ENCODE measurements at regions not wholly inside any gene's neighbourhood (a gene's known extent, or its start where the extent isn't known, plus 50 kb on each side); places are given as distances from the start of the nearest gene placed in this dataset.
"Not testable (repeated sequence)": the region's sequence is repeated elsewhere in the genome, so short reads cannot be mapped to it uniquely, and the experiment has no call there.

DNA sequence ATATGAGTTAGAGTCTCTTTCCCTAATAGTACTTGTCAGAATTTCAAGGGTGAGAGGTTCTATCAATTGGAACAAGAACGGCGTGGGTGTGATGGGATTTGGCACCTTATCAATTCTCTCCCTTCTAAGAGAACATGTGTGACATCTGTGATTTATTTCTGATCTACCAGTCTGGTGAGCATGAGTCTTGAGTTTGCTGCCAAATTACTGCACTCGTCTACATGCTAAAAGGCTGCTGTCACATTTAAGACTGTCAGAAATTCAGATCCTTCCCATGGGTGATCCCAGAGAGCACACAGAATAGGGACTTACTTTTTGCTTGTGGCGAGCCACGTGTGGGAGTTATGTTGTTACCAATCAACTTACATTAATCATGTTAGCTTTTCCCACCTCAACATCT is 370.2 kb upstream of the SASH1 start:
- DNase-seq (ENCODE audit: low read depth): no peak

GRCh38 chr6:147973806-147974205 is 368.8 kb upstream of the SASH1 start:
- no peak for DNase-seq (ENCODE audit: low read depth)

GRCh38 chr6:147974376-147974775 is 368.3 kb upstream of the SASH1 start:
- DNase-seq (ENCODE audit: low read depth): no peak

- DNase-seq (ENCODE audit: low read depth): no peak
Measured at GRCh38 chr6:147977851-147978465, 364.7 kb upstream of the SASH1 start.

- DNase-seq (ENCODE audit: low read depth): no peak
Measured at GRCh38 chr6:147979966-147980365, 362.7 kb upstream of the SASH1 start.

- DNase-seq (ENCODE audit: low read depth): peak; percentile 13
Measured at GRCh38 chr6:147983581-147984366, 358.9 kb upstream of the SASH1 start.

- DNase-seq (ENCODE audit: low read depth): no peak
Measured at GRCh38 chr6:147986846-147987245, 355.8 kb upstream of the SASH1 start.

- no peak for DNase-seq (ENCODE audit: low read depth)
Measured at GRCh38 chr6:147990159-147990558, 352.5 kb upstream of the SASH1 start.

DNA sequence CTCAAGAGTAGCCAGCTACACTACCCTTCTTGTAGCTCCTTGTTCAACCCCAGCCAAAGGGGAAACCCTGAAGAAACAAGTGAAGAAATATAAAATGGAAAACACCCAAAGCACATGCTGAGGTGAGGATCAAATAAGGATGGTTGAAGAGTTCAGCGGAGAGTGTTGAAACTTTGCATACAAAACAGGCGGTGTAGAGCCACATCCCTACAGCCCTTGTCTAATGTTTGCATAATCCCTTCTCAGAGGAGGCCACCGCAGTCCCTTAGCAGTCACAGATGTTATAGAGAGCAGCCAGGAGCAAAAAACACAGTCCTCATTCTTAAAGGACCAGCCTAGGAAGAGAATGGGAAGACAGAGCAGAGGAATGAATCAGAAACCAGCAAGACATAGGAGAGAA is 350.7 kb upstream of the SASH1 start:
- DNase-seq (ENCODE audit: low read depth): no peak

GRCh38 chr6:147999001-147999540 is 343.6 kb upstream of the SASH1 start:
- no peak for DNase-seq (ENCODE audit: low read depth)

- no peak for DNase-seq (ENCODE audit: low read depth)
Measured at GRCh38 chr6:148001844-148002642, 340.6 kb upstream of the SASH1 start.

DNA sequence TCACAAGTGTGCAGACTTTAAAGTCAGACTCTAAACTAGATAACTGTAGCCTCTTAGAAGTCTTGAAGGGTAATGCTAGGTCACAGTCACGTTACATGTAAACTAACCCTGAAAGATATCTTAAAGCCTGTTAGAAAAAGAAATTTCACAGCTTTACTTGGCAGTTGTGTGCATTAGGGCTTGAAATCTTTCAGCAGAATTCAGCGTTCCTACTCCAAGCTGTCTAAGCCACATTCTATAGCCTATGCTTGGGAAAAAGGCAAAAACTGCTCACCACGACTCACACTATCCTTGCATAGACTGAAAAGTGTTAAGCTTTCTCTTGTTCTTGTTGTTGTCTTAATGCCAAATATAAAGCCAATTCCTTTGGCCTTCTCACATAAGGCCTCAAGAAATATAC is 338.0 kb upstream of the SASH1 start:
- DNase-seq (ENCODE audit: low read depth): no peak

DNA sequence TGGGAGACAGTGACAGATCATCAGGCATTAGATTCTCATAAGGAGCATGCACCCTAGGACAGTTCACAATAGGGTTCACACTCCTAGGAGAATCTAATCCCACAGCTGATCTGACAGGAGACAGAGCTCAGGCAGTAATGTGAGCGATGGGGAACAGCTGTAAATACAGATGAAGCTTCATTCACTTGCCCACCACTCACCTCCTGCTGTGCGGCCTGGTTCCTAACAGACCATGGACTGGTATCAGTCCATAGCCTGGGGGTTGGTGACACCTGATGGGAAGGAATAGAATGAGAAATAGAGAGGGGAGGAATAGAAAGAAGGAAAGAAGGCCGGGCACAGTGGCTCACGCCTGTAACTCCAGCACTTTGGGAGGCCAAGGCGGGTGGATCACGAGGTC is 336.8 kb upstream of the SASH1 start:
- DNase-seq (ENCODE audit: low read depth): no peak

DNA sequence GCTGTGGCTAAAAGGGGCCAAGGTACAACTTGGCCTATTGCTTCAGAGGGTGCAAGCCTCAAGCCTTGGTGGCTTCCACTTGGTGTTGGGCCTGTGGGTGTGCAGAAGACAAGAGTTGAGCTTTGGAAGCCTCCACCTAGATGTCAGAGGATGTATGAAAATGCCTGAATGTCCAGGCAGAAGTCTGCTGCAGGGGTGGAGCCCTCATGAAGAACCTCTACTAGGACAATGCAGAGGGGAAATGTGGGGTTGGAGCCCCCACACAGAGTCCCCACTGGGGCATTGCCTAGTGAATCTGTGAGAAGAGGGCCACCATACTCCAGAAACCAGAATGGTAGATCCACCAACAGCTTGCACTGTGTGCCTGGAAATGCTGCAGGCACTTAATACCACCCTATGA is 332.1 kb upstream of the SASH1 start:
- not testable (repeated sequence) for DNase-seq (ENCODE audit: low read depth)

GRCh38 chr6:148016013-148016412 is 326.6 kb upstream of the SASH1 start:
- no peak for DNase-seq (ENCODE audit: low read depth)

DNA sequence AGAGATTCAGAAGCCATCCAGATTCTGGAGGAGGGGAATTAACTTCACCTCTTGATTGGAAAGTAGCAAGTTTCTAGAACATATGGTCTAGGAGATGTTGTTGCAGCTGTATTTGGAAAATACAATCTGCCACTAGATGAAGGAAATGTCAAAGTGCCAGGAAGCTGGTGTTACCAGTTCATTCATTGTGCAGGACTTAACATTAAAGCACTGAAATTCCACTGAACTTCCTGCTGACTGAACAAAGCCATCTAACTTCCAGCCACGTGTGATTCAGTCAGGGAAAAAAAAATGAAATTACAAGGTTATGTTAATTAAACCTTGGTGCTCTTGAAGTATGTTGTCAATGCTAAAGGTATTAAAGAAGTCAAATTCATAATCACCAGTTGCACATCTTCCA is 321.5 kb upstream of the SASH1 start:
- DNase-seq (ENCODE audit: low read depth): no peak

GRCh38 chr6:148021699-148022098 is 320.9 kb upstream of the SASH1 start:
- no peak for DNase-seq (ENCODE audit: low read depth)

DNA sequence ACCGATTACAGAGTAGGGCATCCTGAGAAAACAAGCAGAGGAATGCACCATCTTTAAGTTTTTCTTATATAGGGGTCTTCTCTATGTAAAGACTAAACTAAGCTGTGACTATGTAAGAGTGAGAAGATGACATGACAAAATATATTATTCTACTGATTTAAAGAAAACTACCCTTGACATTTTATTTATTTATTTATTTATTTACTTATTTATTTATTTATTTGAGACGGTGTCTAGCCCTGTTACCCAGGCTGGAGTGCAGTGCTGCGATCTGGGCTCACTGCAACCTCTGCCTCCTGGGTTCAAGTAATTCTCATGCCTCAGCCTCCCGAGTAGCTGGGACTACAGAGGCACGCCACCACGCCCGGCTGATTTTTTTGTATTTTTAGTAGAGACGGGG is 320.4 kb upstream of the SASH1 start:
- DNase-seq (ENCODE audit: low read depth): not testable (repeated sequence)

- no peak for DNase-seq (ENCODE audit: low read depth)
Measured at GRCh38 chr6:148027201-148027600, 315.4 kb upstream of the SASH1 start.

DNA sequence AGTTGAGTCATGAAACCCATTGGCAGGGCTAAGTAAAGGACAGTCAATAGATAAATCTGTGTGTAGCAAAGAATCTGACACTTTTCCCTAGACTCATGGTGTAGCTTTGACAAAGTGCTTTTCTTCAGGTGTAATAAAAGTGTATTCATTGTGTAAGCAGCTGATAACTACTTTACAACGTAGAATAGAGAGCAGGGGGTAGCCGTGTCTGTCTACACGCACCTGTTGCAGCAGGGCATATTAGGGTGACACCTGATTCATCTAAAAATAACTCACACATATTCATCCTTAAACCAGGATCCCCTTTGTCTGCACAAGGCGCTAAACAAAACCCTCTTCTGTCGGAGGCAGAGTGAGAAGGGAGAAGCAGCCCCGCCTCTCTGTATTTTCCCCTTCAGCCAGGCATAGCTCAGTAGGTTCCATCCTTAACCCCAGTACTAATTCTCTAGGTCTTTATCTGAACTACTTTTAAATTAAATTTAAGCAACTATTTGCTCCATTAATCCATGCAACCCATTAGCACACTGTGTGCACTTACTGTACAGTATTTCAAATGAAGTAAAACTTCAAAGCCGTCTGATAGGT is 306.7 kb upstream of the SASH1 start:
- no peak for DNase-seq (ENCODE audit: low read depth)

- no peak for DNase-seq (ENCODE audit: low read depth)
Measured at GRCh38 chr6:148037496-148037895, 305.1 kb upstream of the SASH1 start.

DNA sequence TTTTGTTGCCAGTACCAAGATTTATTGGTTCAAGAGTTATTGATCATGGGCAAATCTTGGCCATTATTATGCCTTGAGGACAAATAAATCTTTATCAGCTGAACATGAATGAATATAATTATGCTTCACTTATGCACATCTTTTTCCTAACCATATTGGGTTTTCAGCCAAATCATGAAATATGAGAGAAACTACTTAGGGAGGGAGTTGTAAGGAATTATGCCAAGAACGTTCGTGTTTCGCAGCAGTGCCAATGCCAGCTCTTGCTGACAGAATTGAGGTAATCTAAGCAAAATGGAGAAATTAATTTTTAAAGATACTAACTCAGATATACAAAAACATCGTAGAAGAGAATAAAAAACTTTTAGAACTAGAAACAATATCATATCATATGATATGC is 301.1 kb upstream of the SASH1 start:
- DNase-seq (ENCODE audit: low read depth): no peak

All from forelimb muscle (tissue), 1 donor.